Erythroblast (primary cell): ENCODE measurements at regions not wholly inside any gene's neighbourhood (a gene's known extent, or its start where the extent isn't known, plus 50 kb on each side); places are given as distances from the start of the nearest gene placed in this dataset.

Experiments
- GATA1 ChIP-seq: IDR thresholded peaks from 2 replicates; pipeline ENCODE4 v1.6.1; 2011; ENCODE audit warnings: low read depth, mild to moderate bottlenecking, control low read depth, low read length, moderate library complexity
- POLR2A ChIP-seq: IDR thresholded peaks from 2 replicates; pipeline ENCODE4 v1.6.1; 2011; ENCODE audit warnings: mild to moderate bottlenecking, low read length

GRCh38 chr2:134170294-134170693 lies 83.6 kb upstream of the MGAT5 start:
- TF ChIP-seq POLR2A (no peak), GATA1 (no peak)
